H1 (cell line): ENCODE measurements at regions not wholly inside any gene's neighbourhood (a gene's known extent, or its start where the extent isn't known, plus 50 kb on each side); places are given as distances from the start of the nearest gene placed in this dataset.
A peak's percentile ranks its signal among the peaks of the same experiment; 100 is the strongest.

Source experiments
- CTCF ChIA-PET: fragments of 300-600 bp; sonication (Branson Sonifier 250); formaldehyde crosslinking; loops from one replicate; lab custom pipeline; 2021; ENCODE audit not compliant: partially characterized antibody; lab: Charles Lee
- POLR2A ChIA-PET: fragments of 300-600 bp; sonication (Branson Sonifier 250); formaldehyde crosslinking; loops from one replicate; lab custom pipeline; 2021; ENCODE audit warnings: inconsistent platforms; ENCODE audit not compliant: partially characterized antibody; lab: Charles Lee
- DNase-seq, 2 experiments: peaks; one replicate each; pipeline versions ENCODE4 v3.0.0 to v3.0.0-alpha.2; 2010 to 2022; ENCODE audit warnings: low spot score in 2 of 2, low read depth in 1 of 2, mixed read lengths in 1 of 2
- FAIRE-seq: peaks from 2 replicates; lab custom pipeline; 2011; peaks lifted over from hg19 to GRCh38; lab: Jason Lieb, UNC
- H2AFZ ChIP-seq: 2 replicates; pipeline ENCODE4 v1.8.1; 2012; ENCODE audit warnings: low read length, inconsistent platforms
- H2AK5ac ChIP-seq: 2 replicates; pipeline ENCODE4 v1.6.1; 2013; ENCODE audit warnings: low read depth, low read length
- H2BK120ac ChIP-seq: replicated peaks from 2 replicates; pipeline ENCODE3; 2013; ENCODE audit warnings: low read depth, low read length, inconsistent platforms
- H2BK12ac ChIP-seq: 2 replicates; pipeline ENCODE4 v1.6.1; 2013; ENCODE audit warnings: low read depth, low read length
- H2BK15ac ChIP-seq: 2 replicates; pipeline ENCODE4 v1.6.1; 2013; ENCODE audit warnings: low read length
- H2BK20ac ChIP-seq: 2 replicates; pipeline ENCODE4 v1.6.1; 2013; ENCODE audit warnings: low read length
- H2BK5ac ChIP-seq: 2 replicates; pipeline ENCODE4 v1.6.1; 2013; ENCODE audit warnings: low read depth, low read length
- H3K14ac ChIP-seq: 2 replicates; pipeline ENCODE4 v1.6.1; 2013; ENCODE audit warnings: inconsistent platforms; ENCODE audit not compliant: insufficient read length
- H3K18ac ChIP-seq: 2 replicates; pipeline ENCODE4 v1.6.1; 2013; ENCODE audit warnings: low read length; ENCODE audit errors: extremely low read depth
- H3K23ac ChIP-seq: 2 replicates; pipeline ENCODE4 v1.6.1; 2013; ENCODE audit warnings: inconsistent platforms; ENCODE audit not compliant: insufficient read length
- H3K23me2 ChIP-seq: 2 replicates; pipeline ENCODE4 v1.6.1; 2013; ENCODE audit warnings: low read depth, low read length
- H3K27ac ChIP-seq: 2 replicates; pipeline ENCODE4 v1.6.1; 2011; ENCODE audit warnings: low read depth, low read length, inconsistent platforms
- H3K27me3 ChIP-seq, 4 experiments: replicated peaks in 1 of 4; 1 replicate in 1 of 4; 2 replicates in 3 of 4; pipeline versions ENCODE4 v1.6.1 to v1.8.1; 2011 to 2013; ENCODE audit warnings: low read length in 3 of 4, mild to moderate bottlenecking in 3 of 4, inconsistent platforms in 2 of 4, mixed read lengths in 2 of 4, moderate library complexity in 1 of 4; ENCODE audit not compliant: control insufficient read depth in 3 of 4, insufficient read depth in 3 of 4; ENCODE audit errors: extremely low read depth in 1 of 4
- H3K36me3 ChIP-seq, 4 experiments: 2 replicates each; pipeline versions ENCODE4 v1.6.1 to v1.8.1; 2011 to 2013; ENCODE audit warnings: mild to moderate bottlenecking in 4 of 4, low read length in 3 of 4, moderate library complexity in 2 of 4, control low read depth in 1 of 4, inconsistent platforms in 1 of 4; ENCODE audit not compliant: insufficient read depth in 4 of 4, control insufficient read depth in 2 of 4
- H3K4ac ChIP-seq: replicated peaks from 2 replicates; pipeline ENCODE3; 2013; ENCODE audit warnings: low read length, low read depth, mixed read lengths, inconsistent platforms; ENCODE audit not compliant: insufficient read length
- H3K4me1 ChIP-seq, 4 experiments: replicated peaks in 1 of 4; 1 replicate in 1 of 4; 2 replicates in 3 of 4; pipeline versions ENCODE4 v1.6.1 to v1.8.1; 2011 to 2013; ENCODE audit warnings: low read length in 3 of 4, inconsistent platforms in 2 of 4, mixed read lengths in 1 of 4; ENCODE audit not compliant: insufficient read depth in 4 of 4, control insufficient read depth in 3 of 4
- H3K4me2 ChIP-seq, 2 experiments: 2 replicates each; pipeline versions ENCODE4 v1.6.1 to v1.8.1; 2011 to 2013; ENCODE audit warnings: low read depth in 2 of 2, low read length in 2 of 2, control low read depth in 1 of 2, inconsistent platforms in 1 of 2, mild to moderate bottlenecking in 1 of 2; ENCODE audit not compliant: insufficient read depth in 1 of 2
- H3K4me3 ChIP-seq, 4 experiments: fragments of 200-600, 300-600 bp in 1 of 4; sonication (generic), shearing (Covaris generic), sonication (Bioruptor Twin) in 1 of 4; 2 replicates each; pipeline versions ENCODE4 v1.5.1 to v1.8.1; 2011 to 2016; ENCODE audit warnings: low read length in 4 of 4, low read depth in 3 of 4, control low read depth in 2 of 4, inconsistent platforms in 2 of 4, mild to moderate bottlenecking in 2 of 4, mixed read lengths in 1 of 4, moderate library complexity in 1 of 4; ENCODE audit not compliant: insufficient read depth in 2 of 4; ENCODE audit errors: extremely low read depth in 1 of 4
- H3K56ac ChIP-seq: replicated peaks from 2 replicates; pipeline ENCODE3; 2013; ENCODE audit warnings: low read depth, mild to moderate bottlenecking, mixed read lengths, low read length, inconsistent platforms; ENCODE audit not compliant: insufficient read length
- H3K79me1 ChIP-seq: 2 replicates; pipeline ENCODE4 v1.6.1; 2013; ENCODE audit warnings: low read depth, low read length, control low read depth
- H3K79me2 ChIP-seq, 2 experiments: 2 replicates each; pipeline versions ENCODE4 v1.6.1 to v1.8.1; 2012 to 2013; ENCODE audit warnings: low read length in 2 of 2, mild to moderate bottlenecking in 2 of 2, inconsistent platforms in 1 of 2; ENCODE audit not compliant: insufficient read depth in 2 of 2, control insufficient read depth in 1 of 2
- H3K9ac ChIP-seq, 4 experiments: replicated peaks in 1 of 4; 1 replicate in 1 of 4; 2 replicates in 3 of 4; pipeline versions ENCODE4 v1.6.1 to v1.8.1; 2011 to 2013; ENCODE audit warnings: low read depth in 3 of 4, low read length in 3 of 4, control low read depth in 2 of 4, mild to moderate bottlenecking in 2 of 4, moderate library complexity in 2 of 4, inconsistent platforms in 1 of 4; ENCODE audit errors: extremely low read depth in 1 of 4
- H3K9me3 ChIP-seq, 2 experiments: 2 replicates each; pipeline versions ENCODE4 v1.6.1 to v1.8.1; 2012 to 2013; ENCODE audit warnings: mild to moderate bottlenecking in 2 of 2, moderate library complexity in 2 of 2, control low read depth in 1 of 2, inconsistent platforms in 1 of 2, low read depth in 1 of 2, low read length in 1 of 2, mixed read lengths in 1 of 2; ENCODE audit not compliant: insufficient read depth in 2 of 2
- H4K20me1 ChIP-seq, 2 experiments: replicated peaks in 1 of 2; 2 replicates each; pipeline versions ENCODE3 to v1.8.1; 2011 to 2013; ENCODE audit warnings: inconsistent platforms in 2 of 2, low read length in 2 of 2, mild to moderate bottlenecking in 1 of 2; ENCODE audit not compliant: insufficient read depth in 2 of 2, control insufficient read depth in 1 of 2
- H4K5ac ChIP-seq: 2 replicates; pipeline ENCODE4 v1.6.1; 2013; ENCODE audit warnings: low read length, low read depth, mixed read lengths, inconsistent platforms; ENCODE audit not compliant: insufficient read length
- H4K8ac ChIP-seq: 2 replicates; pipeline ENCODE4 v1.8.0; 2013; ENCODE audit warnings: mild to moderate bottlenecking, moderate library complexity, low read length, inconsistent platforms; ENCODE audit not compliant: insufficient read depth; ENCODE audit errors: extremely low read depth
- H4K91ac ChIP-seq: replicated peaks from 2 replicates; pipeline ENCODE3; 2013; ENCODE audit warnings: low read length, mixed read lengths, inconsistent platforms; ENCODE audit not compliant: insufficient read length
- NRF1 ChIP-seq: IDR thresholded peaks from 2 replicates; pipeline ENCODE4 v1.6.1; 2011; ENCODE audit warnings: mild to moderate bottlenecking, low read depth, low read length, improper control_type of control experiment
- RAD21 ChIP-seq, 2 experiments: IDR thresholded peaks in 1 of 2; conservative IDR thresholded peaks in 1 of 2; 2 replicates each; pipeline ENCODE4 v1.6.1; 2011; ENCODE audit warnings: low read depth in 2 of 2, low read length in 2 of 2, improper control_type of control experiment in 1 of 2, inconsistent platforms in 1 of 2, mild to moderate bottlenecking in 1 of 2, moderate library complexity in 1 of 2
- RFX5 ChIP-seq: IDR thresholded peaks from 2 replicates; pipeline ENCODE4 v1.6.1; 2011; ENCODE audit warnings: low read depth, low read length, improper control_type of control experiment, borderline replicate concordance
- SAP30 ChIP-seq: fragments of 300-600 bp; sonication (generic); IDR thresholded peaks from 2 replicates; pipeline ENCODE4 v1.7.1; 2012; ENCODE audit warnings: low read length, moderate library complexity, mild to moderate bottlenecking, inconsistent platforms; ENCODE audit not compliant: insufficient read depth, insufficient replicate concordance
- SP1 ChIP-seq: IDR thresholded peaks from 2 replicates; pipeline ENCODE4 v1.6.1; 2011; ENCODE audit warnings: low read depth, low read length
- SP4 ChIP-seq: IDR thresholded peaks from 2 replicates; pipeline ENCODE4 v1.6.1; 2012; ENCODE audit warnings: low read length, inconsistent platforms
- WGBS, 2 experiments: shearing (Covaris generic) in 1 of 2; methylation state at CpG; one replicate each; pipeline versions ENCODE4 v1.1.6 to v1.1.7; 2013 to 2015; ENCODE audit warnings: low lambda C conversion rate in 2 of 2, mixed read lengths in 2 of 2, inconsistent platforms in 1 of 2, low coverage in 1 of 2, missing lambda C conversion rate in 1 of 2; ENCODE audit not compliant: insufficient replicate concordance in 2 of 2, insufficient coverage in 1 of 2, insufficient read length in 1 of 2; ENCODE audit errors: extremely low coverage in 1 of 2, missing lambda C conversion rate in 1 of 2; 5-methylcytosine and 5-hydroxymethylcytosine counted together
- TF ChIP-seq, protein P1 (sequence below): IDR thresholded peaks from 2 replicates; pipeline ENCODE4 v1.6.1; 2011; ENCODE audit warnings: low read length, improper control_type of control experiment
- TF ChIP-seq, protein P2 (sequence below): IDR thresholded peaks from 2 replicates; pipeline ENCODE4 v1.6.1; 2011; ENCODE audit warnings: low read depth, mild to moderate bottlenecking, low read length; ENCODE audit not compliant: insufficient read depth
- TF ChIP-seq, protein P3 (sequence below), 3 experiments: IDR thresholded peaks; 1 replicate in 2 of 3; 2 replicates in 1 of 3; pipeline versions ENCODE4 v1.5.1 to v1.6.1; 2011; ENCODE audit warnings: low read length in 3 of 3, mild to moderate bottlenecking in 3 of 3, inconsistent platforms in 2 of 3, low read depth in 1 of 3, moderate library complexity in 1 of 3; ENCODE audit not compliant: insufficient read depth in 1 of 3; ENCODE audit errors: control extremely low read depth in 1 of 3

DNA sequence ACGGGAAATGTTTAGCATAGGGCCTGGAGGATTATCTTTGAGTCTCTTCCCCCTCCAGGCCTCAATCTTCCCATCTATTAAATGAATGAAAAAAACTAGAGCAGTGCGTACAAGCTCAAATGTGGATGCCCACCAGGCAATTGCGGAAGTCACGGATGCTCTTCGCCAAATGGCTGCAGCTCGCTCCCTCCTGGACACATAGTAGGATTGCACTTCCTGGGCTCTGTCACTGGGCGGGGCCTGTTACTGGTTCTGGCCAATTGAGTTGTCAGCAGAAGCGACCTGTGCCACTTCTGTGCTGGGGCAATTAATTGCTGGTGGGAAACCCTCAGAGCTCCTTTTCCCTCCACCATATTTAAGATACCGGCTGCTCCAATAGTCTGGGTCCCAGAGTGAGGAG, 168.2 kb upstream of the IRX6 start:
- Histone ChIP-seq H3K56ac (no peak overlapping the region), H3K23me2 (no peaks in the 10 kb centered on the region), H3K4me2 (no peak overlapping the region), H2BK20ac (no peak overlapping the region), H3K23ac (no peak overlapping the region), H2BK15ac (no peak overlapping the region), H2BK120ac (no peak overlapping the region), H3K27me3 (no peaks in the 10 kb centered on the region; a peak in 1 of 7 replicates), H3K9ac (0 out of 7 replicates have a peak overlapping the region, but pooled peaks of 1 of the 4 experiments have one; percentile 5), H3K79me1 (no peaks in the 10 kb centered on the region), H3K36me3 (no peaks in the 10 kb centered on the region), H4K8ac (no peak overlapping the region), H3K79me2 (no peaks in the 10 kb centered on the region), H2AFZ (no peak overlapping the region), H3K4me1 (no peaks in the 10 kb centered on the region), H3K4ac (no peak overlapping the region), H2BK5ac (no peak overlapping the region), H3K4me3 (no peak overlapping the region), H4K20me1 (no peaks in the 10 kb centered on the region), H3K14ac (no peak overlapping the region), H2BK12ac (no peak overlapping the region), H3K9me3 (0 out of 4 replicates have a peak, but pooled peaks cover 0 to 4% of the 10 kb centered on the region in 2 experiments), H3K27ac (no peak overlapping the region), H3K18ac (no peak overlapping the region), H2AK5ac (no peak overlapping the region), H4K5ac (no peak overlapping the region), H4K91ac (no peak overlapping the region)
- CTCF ChIA-PET, result interaction anchor here (0.7 to 3.2 kb wide), 21 partner anchors 9 to 234 kb away, joined by 3 to 14 read pairs (median 4); no protein-coding TSS in a partner anchor
- DNase-seq, result no peak
- POLR2A ChIA-PET, result interaction anchor here (0.6 kb wide), 1 partner anchor 10 kb away, joined by 4 read pairs; no protein-coding TSS in a partner anchor
- FAIRE-seq, result no peak
- 88% methylated on average over 9 of the region's 9 CpGs; no CpG with 5 or more reads in 1 of the 2 experiments for WGBS, 2 experiments
- TF ChIP-seq RAD21 (IDR thresholded peaks at IDR 0.05 in 1 of 2, conservative IDR thresholded peaks at IDR 0.05 in 1 of 2; ENCODE audit: low read depth in 2 of 2, low read length in 2 of 2) (peak; percentile 57 to 66), SP1 (no peak), NRF1 (no peak), RFX5 (no peak), SP4 (no peak), SAP30 (no peak)
- TF ChIP-seq, protein P1, sequence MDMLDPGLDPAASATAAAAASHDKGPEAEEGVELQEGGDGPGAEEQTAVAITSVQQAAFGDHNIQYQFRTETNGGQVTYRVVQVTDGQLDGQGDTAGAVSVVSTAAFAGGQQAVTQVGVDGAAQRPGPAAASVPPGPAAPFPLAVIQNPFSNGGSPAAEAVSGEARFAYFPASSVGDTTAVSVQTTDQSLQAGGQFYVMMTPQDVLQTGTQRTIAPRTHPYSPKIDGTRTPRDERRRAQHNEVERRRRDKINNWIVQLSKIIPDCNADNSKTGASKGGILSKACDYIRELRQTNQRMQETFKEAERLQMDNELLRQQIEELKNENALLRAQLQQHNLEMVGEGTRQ, result no peak
- TF ChIP-seq, protein P2, sequence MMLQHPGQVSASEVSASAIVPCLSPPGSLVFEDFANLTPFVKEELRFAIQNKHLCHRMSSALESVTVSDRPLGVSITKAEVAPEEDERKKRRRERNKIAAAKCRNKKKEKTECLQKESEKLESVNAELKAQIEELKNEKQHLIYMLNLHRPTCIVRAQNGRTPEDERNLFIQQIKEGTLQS, result no peak
- TF ChIP-seq, protein P3, sequence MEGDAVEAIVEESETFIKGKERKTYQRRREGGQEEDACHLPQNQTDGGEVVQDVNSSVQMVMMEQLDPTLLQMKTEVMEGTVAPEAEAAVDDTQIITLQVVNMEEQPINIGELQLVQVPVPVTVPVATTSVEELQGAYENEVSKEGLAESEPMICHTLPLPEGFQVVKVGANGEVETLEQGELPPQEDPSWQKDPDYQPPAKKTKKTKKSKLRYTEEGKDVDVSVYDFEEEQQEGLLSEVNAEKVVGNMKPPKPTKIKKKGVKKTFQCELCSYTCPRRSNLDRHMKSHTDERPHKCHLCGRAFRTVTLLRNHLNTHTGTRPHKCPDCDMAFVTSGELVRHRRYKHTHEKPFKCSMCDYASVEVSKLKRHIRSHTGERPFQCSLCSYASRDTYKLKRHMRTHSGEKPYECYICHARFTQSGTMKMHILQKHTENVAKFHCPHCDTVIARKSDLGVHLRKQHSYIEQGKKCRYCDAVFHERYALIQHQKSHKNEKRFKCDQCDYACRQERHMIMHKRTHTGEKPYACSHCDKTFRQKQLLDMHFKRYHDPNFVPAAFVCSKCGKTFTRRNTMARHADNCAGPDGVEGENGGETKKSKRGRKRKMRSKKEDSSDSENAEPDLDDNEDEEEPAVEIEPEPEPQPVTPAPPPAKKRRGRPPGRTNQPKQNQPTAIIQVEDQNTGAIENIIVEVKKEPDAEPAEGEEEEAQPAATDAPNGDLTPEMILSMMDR (IDR thresholded peaks at IDR 0.05; ENCODE audit: control extremely low read depth in 1 of 3, insufficient read depth in 1 of 3, low read depth in 1 of 3, low read length in 3 of 3), result peak; percentile 51 to 56 (median 53)
